Nephron (organoid): ENCODE measurements at regions not wholly inside any gene's neighbourhood (a gene's known extent, or its start where the extent isn't known, plus 50 kb on each side); places are given as distances from the start of the nearest gene placed in this dataset.

Experiments used
- H3K27ac Mint-ChIP-seq, 3 experiments: 2 replicates each; pipeline ENCODE4 v1.8.0; 2020; ENCODE audit warnings: mixed read lengths in 3 of 3, mild to moderate bottlenecking in 2 of 3, moderate library complexity in 1 of 3
- H3K27me3 Mint-ChIP-seq: 2 replicates; pipeline ENCODE4 v1.8.0; 2021; ENCODE audit warnings: low read depth, mild to moderate bottlenecking, moderate library complexity, mixed read lengths
- H3K36me3 Mint-ChIP-seq: 2 replicates; pipeline ENCODE4 v1.8.0; 2020; ENCODE audit warnings: low read depth, mixed read lengths
- H3K4me1 Mint-ChIP-seq: 2 replicates; pipeline ENCODE4 v1.8.0; 2020; ENCODE audit warnings: mixed read lengths
- H3K4me3 Mint-ChIP-seq, 3 experiments: 2 replicates each; pipeline ENCODE4 v1.8.0; 2020; ENCODE audit warnings: mild to moderate bottlenecking in 3 of 3, mixed read lengths in 3 of 3, moderate library complexity in 2 of 3
- H3K9me3 Mint-ChIP-seq: 2 replicates; pipeline ENCODE4 v1.8.0; 2020; ENCODE audit warnings: mixed read lengths
- CTCF ChIP-seq, 3 experiments: fragments of 200-600 bp; sonication (generic); IDR thresholded peaks; one replicate each; pipeline ENCODE4 v1.5.0; 2021; ENCODE audit warnings: antibody characterized with exemption in 3 of 3; ENCODE audit not compliant: unreplicated experiment in 3 of 3

GRCh38 chr17:13204607-13205237 is 186.9 kb upstream of the ELAC2 start:
- TF ChIP-seq CTCF (IDR thresholded peaks at IDR 0.05; ENCODE audit: unreplicated experiment in 3 of 3), result no peak
- H3K4me3 Mint-ChIP-seq, result no peak overlapping the region
- H3K27me3 Mint-ChIP-seq, result peaks cover 13% of the 10 kb centered on the region
- H3K27ac Mint-ChIP-seq, result no peak overlapping the region
- peaks cover 1% of the 10 kb centered on the region for H3K36me3 Mint-ChIP-seq
- H3K9me3 Mint-ChIP-seq, result peaks cover 21% of the 10 kb centered on the region
- H3K4me1 Mint-ChIP-seq, result no peaks in the 10 kb centered on the region

DNA sequence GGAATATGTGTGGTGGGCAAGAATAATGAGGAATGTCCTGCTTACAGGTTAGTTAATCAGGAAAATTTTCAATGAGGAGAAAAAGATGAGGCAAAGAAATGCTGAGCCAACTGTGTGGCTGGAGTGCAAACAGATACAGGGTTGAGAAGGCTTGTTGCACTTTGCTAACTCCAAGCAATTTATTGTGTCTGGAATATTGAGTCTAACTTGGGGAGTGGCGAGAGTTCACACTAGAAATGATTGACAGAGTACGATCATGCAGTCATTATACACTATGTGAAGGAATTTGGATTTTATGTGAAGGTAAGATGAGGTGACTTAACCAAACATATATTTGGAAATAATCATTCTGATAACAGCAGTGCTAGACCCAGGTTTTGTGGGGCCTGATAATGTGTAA is 185.0 kb upstream of the ELAC2 start:
- Mint-ChIP-seq H3K27ac (no peak overlapping the region), H3K9me3 (peaks cover 14% of the 10 kb centered on the region), H3K36me3 (no peaks in the 10 kb centered on the region), H3K4me1 (no peaks in the 10 kb centered on the region), H3K27me3 (peaks cover 13% of the 10 kb centered on the region), H3K4me3 (no peak overlapping the region)
- no peak for TF ChIP-seq CTCF (IDR thresholded peaks at IDR 0.05; ENCODE audit: unreplicated experiment in 3 of 3)

DNA sequence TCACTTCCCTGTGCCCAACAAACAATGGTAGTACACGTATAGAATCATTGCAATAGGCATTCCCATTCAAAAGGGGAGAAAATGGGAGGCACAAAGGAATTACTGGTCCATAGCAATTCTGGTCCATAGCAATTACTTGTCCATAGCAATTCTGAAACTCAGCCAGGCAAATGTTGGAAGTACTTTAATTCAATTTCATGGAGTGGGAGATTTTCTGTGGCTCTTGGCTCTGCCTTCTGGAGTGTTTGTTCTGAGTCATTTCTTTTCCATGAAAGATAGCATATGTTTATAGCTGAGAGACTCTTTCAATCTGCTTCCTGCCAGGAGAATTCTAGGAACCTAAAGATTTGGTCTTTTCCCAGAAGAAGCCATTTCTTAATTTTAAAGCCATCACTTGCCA is 182.8 kb upstream of the ELAC2 start:
- H3K4me3 Mint-ChIP-seq, result no peak overlapping the region
- no peaks in the 10 kb centered on the region for H3K36me3 Mint-ChIP-seq
- H3K4me1 Mint-ChIP-seq, result no peaks in the 10 kb centered on the region
- TF ChIP-seq CTCF (IDR thresholded peaks at IDR 0.05; ENCODE audit: unreplicated experiment in 3 of 3), result no peak
- H3K27ac Mint-ChIP-seq, result no peak overlapping the region
- H3K9me3 Mint-ChIP-seq, result peaks cover 10% of the 10 kb centered on the region
- peaks cover 10% of the 10 kb centered on the region for H3K27me3 Mint-ChIP-seq

- peaks cover 3% of the 10 kb centered on the region for H3K4me1 Mint-ChIP-seq
- no peak overlapping the region for H3K27ac Mint-ChIP-seq
- H3K9me3 Mint-ChIP-seq, result peaks cover 8% of the 10 kb centered on the region
- no peak overlapping the region for H3K4me3 Mint-ChIP-seq
- H3K36me3 Mint-ChIP-seq, result no peaks in the 10 kb centered on the region
- H3K27me3 Mint-ChIP-seq, result peaks cover 10% of the 10 kb centered on the region
- TF ChIP-seq CTCF (IDR thresholded peaks at IDR 0.05; ENCODE audit: unreplicated experiment in 3 of 3), result no peak
Measured at GRCh38 chr17:13199425-13199824, 181.6 kb upstream of the ELAC2 start.

DNA sequence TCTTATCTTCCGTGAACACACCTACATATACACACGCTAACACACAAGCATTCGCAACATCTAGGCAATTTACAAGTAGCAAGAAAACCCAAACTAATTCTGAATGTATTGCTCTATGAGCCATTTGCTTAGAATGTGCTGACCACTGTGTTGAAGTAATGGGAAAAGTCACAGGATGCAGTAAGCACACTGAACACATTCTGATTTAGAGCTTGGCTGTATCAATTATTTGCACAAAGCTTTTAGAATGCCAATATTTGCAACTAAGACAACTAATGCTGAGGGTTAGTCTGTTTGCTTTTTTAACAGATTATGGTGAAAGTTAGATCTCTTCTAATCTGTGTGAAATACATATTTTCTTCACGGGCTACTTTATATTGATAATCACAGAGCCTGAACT is 179.8 kb upstream of the ELAC2 start:
- Mint-ChIP-seq H3K36me3 (peaks cover under 1% of the 10 kb centered on the region), H3K9me3 (peaks cover 6% of the 10 kb centered on the region), H3K27ac (no peak overlapping the region), H3K4me1 (peaks cover 3% of the 10 kb centered on the region), H3K4me3 (no peak overlapping the region), H3K27me3 (peaks cover 10% of the 10 kb centered on the region)
- no peak for TF ChIP-seq CTCF (IDR thresholded peaks at IDR 0.05; ENCODE audit: unreplicated experiment in 3 of 3)

DNA sequence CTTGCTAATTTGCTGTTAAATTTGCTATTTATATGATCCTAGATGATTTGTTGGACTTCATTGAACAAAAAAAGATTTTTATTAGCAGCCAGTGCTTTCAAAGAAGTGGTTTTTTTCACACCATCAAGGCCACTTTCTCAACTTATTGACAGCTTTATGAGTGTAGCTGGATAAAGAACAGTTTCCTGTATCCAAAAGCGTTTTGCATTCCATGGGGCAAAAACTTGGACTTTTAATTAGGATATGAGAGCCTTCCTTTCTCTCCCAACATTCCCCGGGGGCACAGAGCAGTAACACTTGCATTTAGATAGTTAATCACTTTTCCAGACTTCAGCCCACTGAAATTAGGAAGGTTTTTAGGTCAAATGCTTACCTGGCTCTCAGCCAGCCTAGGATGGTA is 177.1 kb upstream of the ELAC2 start:
- peaks cover 3% of the 10 kb centered on the region for H3K4me1 Mint-ChIP-seq
- no peak overlapping the region for H3K4me3 Mint-ChIP-seq
- no peak for TF ChIP-seq CTCF (IDR thresholded peaks at IDR 0.05; ENCODE audit: unreplicated experiment in 3 of 3)
- peaks cover 11% of the 10 kb centered on the region for H3K9me3 Mint-ChIP-seq
- no peaks in the 10 kb centered on the region for H3K27me3 Mint-ChIP-seq
- peaks cover 4% of the 10 kb centered on the region for H3K36me3 Mint-ChIP-seq
- no peak overlapping the region for H3K27ac Mint-ChIP-seq
